ENCODE measurements at regions not wholly inside any gene's neighbourhood (a gene's known extent, or its start where the extent isn't known, plus 50 kb on each side); places are given as distances from the start of the nearest gene placed in this dataset.

GRCh38 chr18:21162786-21163185 lies 51.2 kb upstream of the ROCK1 start:
- no peak for DNase-seq (ENCODE audit: low spot score in 2 of 2)
- FAIRE-seq, result no peak

GRCh38 chr18:21163647-21164547 lies 52.3 kb upstream of the ROCK1 start:
- no peak for FAIRE-seq

DNA sequence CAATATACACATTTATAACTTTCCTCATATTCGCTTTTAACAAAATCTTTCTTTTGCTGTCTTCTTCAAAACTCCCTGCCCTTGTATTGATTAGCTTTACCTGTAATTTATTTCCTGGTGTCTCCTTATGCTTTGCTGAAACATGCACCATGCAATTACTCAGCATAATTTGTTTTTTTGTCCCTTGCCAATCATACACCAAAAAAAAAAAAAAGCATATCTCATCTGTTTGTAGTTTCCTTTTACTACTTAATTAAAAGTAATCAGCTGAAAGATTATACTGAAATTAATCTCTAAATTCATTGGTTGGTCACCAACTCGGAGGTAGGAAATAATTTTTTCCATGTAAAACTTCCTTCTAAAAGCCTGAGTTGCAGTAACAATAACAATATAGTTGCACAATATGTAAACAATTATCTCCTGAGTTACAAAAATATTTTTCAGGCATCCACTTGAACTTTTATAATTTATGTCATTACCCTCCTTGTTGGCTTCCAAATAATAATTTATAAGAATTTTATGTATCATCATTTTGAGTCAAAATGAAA lies 53.0 kb upstream of the ROCK1 start:
- no peak for DNase-seq (ENCODE audit: low spot score in 2 of 2)
- FAIRE-seq, result no peak

More at GRCh38 chr18:21163647-21164547, 52.3 kb upstream of the ROCK1 start:
- DNase-seq (ENCODE audit: low spot score in 2 of 2), result no peak

DNA sequence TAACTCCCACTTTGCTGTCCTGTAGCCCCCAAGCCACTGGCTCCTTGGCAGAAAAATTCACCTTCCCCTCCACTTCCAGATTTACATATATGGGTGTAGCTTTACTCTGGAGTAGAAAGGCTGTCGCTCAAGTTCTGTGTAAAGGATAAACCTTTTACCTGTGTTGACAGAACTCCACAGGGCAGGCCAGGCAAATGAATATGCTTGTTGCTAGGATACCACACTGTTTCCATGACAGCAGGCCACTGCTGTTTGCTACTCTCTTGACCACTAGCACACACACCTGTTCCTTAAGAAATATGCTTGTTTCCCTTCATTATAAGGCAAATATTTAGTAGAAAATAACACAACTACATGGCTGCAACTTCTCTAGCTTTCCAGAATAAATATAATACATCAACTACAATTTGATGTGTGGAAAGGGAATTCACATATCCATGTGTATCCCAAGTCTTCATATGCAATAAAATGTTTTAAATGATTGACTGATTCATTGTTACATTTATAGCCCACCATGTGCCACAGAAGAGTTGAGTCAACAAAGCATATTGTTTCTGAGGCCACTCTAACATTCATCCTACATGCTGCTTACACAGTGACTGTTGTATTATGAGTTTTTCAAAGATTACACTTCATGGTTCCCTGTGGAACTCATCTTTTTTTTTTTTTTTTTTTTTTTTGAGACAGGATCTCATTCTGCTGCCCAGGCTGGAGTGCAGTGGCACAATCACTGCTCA lies 56.2 kb upstream of the ROCK1 start:
- DNase-seq (ENCODE audit: low spot score in 2 of 2) (no peak), FAIRE-seq (no peak)

- no peak for DNase-seq (ENCODE audit: low spot score in 2 of 2)
- FAIRE-seq, result no peak
Measured at GRCh38 chr18:21168880-21169279, 57.3 kb upstream of the ROCK1 start.

DNA sequence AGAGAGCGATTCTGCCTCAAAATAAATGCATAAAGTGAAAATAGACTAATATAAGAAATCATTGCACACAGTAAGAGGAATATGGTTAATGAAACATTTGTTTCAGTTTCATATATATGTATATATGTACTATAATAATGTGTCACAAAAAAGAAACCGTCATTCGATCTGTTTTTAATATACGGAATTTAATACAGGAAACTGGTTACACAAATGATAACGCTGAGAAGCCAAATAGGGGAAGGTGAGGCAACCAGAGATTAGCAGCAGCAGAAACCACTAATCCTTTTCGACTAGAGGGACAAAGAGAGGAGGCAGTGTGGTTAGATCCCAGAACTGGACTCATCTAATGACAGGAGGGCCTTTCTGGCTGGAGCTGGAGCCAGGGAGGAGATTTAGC lies 64.2 kb upstream of the GREB1L start:
- FAIRE-seq, result no peak
- no peak for DNase-seq (ENCODE audit: low spot score in 2 of 2)

- FAIRE-seq, result no peak
Measured at GRCh38 chr18:21179590-21180220, 62.3 kb upstream of the GREB1L start.

GRCh38 chr18:21180588-21180987 lies 61.4 kb upstream of the GREB1L start:
- DNase-seq (ENCODE audit: low spot score in 2 of 2) (no peak), FAIRE-seq (no peak)

More at GRCh38 chr18:21179590-21180220, 62.3 kb upstream of the GREB1L start:
- DNase-seq (ENCODE audit: low spot score in 2 of 2), result peak in 1 of 2 donors; percentile 27

DNA sequence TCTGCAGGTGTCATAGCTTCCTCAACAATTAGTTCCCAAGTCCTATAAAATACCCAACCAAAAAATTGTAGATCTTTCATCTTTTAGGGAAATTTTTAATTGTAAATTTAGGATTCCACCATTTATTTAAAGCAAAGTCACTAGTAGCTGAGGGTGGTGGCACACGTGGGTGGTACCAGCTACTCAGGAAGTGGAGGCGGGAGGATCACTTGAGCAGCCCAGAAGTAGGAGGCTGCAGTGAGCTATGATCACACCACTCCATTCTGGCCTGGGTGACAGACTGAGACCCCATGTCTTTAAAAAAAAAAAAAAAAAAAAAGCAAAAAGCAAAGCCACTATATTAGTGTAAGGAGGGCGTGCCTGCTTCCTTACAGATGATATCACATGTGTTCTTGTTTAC lies 60.3 kb upstream of the GREB1L start:
- FAIRE-seq, result no peak
- no peak for DNase-seq (ENCODE audit: low spot score in 2 of 2)

DNA sequence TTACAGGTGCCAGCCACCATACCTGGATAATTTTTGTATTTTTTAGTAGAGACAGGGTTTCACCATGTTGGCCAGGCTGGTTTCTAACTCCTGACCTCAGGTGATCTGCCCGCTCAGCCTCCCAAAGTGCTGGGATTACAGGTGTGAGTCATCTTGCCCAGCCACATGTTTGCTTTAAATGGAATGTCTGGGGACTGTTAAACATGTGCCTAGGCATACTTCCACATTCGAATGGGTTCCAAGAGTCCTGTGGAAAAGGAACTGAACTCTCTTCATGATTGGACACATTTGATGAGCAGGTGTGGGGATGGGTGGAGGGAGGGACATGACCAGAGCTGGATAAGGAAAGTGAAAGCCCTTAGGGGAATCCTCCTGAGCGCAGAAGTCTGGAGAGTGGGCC lies 58.4 kb upstream of the GREB1L start:
- DNase-seq (ENCODE audit: low spot score in 2 of 2) (no peak), FAIRE-seq (no peak)

DNA sequence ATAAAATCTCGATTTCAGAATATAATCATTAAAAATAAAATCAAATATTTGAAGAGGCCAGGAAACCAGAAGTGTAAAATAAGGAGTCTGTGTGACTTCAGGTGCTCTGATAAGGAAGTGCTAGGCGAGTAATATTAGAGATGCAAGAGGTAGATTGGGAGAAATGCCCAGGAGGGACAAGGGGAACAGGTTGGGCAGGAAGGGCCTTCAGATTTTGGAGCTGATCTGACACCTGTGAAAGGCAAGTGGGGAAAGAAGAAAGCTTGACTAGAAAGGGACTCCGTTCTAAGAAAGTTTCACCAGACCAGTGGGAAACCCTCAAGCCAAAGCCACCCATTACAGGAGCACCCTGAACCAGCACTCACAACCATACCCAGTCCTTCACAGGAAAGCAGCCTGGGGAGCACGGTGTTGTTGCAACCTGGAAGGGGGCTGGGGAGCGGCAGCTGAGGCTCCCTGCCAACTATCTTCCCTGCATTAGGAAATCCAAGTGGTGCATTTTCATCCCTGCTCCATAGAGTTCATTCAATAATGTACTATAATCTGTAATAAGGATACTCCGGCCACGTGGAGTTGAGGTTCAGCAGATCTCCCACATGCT lies 57.5 kb upstream of the GREB1L start:
- FAIRE-seq, result no peak
- no peak for DNase-seq (ENCODE audit: low spot score in 2 of 2)

GRCh38 chr18:21187886-21188285 lies 54.1 kb upstream of the GREB1L start:
- FAIRE-seq (no peak), DNase-seq (ENCODE audit: low spot score in 2 of 2) (no peak)

DNA sequence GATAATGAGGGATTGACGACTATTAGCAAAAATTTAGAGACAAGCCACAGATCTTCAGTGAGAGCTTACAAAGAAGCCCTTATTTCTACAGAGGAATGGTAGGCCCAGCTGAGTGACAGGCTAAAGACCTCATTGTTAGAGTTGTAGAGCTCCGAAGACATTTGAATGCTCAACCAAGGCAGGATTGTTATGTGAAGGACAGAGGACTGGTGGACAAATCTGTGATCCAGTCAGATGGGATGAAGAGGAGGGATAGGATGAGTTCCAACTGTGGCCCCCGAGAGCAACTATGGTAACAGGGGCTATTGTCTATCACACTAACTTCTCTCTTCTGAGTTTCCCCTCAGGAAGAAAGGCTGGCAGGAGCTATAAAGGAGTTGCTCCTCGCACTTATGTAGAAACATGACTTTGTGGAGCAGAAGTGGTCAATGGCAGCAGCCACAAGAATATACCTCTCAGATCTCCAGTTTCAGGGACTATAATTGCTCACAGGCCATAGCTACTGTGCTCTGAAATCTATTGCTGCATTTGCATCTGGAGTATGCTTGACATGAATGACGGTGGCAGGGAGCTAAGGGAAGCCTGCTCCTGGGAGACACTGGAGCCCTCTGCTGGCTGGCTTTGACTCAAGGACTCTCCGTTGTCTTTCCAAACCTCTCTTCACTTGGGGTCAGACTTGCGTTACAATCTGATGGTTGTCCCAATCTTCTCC lies 50.3 kb upstream of the GREB1L start:
- peak in 1 of 2 donors; percentile 22 for DNase-seq (ENCODE audit: low spot score in 2 of 2)
- FAIRE-seq, result peak; percentile 24

Data from frontal cortex (tissue), 3 donors.